GM19395 (cell line): ENCODE measurements at regions not wholly inside any gene's neighbourhood (a gene's known extent, or its start where the extent isn't known, plus 50 kb on each side); places are given as distances from the start of the nearest gene placed in this dataset.

ENCODE experiments used
- ATAC-seq: cut with Tn5 transposase; IDR thresholded peaks from one replicate; pipeline ENCODE4 v1.9.1; 2021; ENCODE audit warnings: mild to moderate bottlenecking, moderate library complexity; ENCODE audit not compliant: unreplicated experiment

DNA sequence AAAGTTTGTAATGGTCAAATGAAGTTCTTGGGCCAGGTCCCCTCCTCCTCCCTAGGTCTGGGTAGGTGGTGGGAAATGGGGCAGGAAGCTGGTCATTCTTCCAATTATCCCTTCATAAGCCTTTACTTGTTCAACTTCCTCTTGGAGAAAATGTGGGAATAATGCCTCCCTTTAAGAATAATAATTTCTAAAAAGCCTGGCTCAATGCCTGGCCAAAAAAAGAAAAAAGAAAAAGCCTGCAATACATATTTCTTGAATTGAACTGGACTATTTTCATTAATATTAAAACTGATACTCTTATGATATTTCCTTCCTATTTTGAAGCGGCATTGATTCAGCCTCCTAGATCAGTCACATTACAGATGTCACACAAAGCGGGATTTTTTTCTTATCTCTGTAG lies 600.9 kb downstream of the CCDC171 start:
- no peak for ATAC-seq

DNA sequence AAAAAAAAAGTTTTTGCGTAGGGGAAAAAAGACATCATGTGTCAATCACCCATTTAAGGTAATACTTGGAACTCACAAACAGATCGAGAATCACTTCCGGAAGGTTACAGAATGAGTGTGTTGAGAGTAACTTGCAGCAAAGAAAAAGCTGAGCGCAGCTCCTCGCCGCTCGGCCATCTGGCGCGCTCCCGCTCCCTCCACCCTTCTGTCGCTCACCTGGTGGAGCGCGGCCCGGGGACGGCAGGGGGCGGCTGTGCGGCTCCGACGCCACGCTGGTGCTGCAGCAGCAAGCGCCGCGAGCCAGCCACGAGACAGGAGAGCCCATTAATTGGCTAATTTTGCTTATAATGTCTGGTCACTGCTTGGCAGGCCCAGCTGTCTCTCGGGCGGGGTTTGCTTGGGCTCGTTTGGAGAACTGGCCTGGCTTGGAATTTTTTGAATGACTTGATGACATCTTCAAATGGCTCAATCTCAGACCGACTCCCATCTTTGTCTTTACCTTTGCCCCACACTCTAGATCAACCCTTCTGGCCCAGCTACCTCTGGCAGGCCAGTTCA lies 601.8 kb downstream of the CCDC171 start:
- peak; percentile 78 for ATAC-seq

- no peak for ATAC-seq
These were observed 603.0 kb downstream of the CCDC171 start for GRCh38 chr9:16155878-16156277.

DNA sequence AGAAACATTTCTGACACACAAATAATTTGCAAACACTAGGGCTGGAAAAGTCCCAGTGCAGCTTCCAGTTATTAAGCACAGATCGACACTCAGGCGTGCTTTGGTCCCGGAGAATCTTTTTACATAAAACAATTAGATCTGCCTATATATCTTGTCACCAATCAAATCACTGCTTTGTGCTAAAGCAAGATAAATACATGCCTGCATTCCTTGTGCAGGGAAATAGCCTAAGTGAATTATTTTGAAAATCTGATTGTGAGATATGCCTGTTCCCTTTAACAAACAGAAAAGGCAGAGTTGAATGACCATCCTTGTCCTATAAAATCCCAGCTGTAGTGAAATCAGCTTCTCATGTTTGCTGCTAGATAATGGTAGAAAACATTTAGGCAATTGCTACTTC lies 604.4 kb downstream of the CCDC171 start:
- no peak for ATAC-seq

GRCh38 chr9:16157651-16158050 lies 604.8 kb downstream of the CCDC171 start:
- ATAC-seq: no peak

- ATAC-seq: no peak
These were observed 605.2 kb downstream of the CCDC171 start for GRCh38 chr9:16158093-16158492.

GRCh38 chr9:16161483-16161882 lies 608.6 kb downstream of the CCDC171 start:
- ATAC-seq: no peak

DNA sequence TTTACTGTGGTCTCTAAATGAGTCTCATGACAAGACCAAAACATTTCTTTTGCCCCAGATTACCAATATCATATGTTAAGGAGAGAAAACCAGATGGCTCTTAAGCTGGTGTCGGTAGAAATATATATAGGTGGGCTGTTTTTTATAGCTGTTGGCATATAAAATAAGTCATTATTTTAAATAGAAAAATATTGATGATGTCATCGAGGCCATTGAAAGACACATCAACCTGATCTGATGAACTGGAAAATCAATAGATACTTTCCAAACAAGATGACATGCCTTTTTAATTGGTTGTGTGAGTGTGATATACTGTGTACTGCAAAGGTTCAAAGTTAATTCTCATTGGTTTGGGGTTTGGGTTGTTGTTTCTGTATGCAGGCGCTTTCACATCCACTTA lies 617.3 kb downstream of the CCDC171 start:
- no peak for ATAC-seq

DNA sequence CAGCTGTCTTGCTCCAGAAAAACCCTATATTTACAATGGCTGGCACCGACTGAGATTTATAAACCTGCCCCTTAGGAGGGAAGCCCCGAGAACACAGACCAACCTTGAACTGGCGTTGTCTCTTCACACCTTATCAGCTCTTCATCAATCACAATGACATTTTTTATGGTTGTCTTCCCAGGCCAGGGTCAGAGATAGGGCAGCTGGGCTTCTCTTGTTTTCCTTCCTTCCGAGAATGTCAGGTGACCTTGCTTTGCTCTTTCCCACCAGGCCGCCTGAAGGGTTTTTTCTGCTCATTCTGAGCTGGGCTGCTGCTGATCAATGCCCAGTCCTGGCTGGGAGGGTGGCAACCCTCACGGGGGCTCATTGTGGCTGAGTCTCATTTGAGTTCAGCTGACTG lies 619.1 kb downstream of the CCDC171 start:
- ATAC-seq: no peak

GRCh38 chr9:16172796-16173195 lies 620.0 kb downstream of the CCDC171 start:
- no peak for ATAC-seq

GRCh38 chr9:16174915-16175314 lies 622.1 kb downstream of the CCDC171 start:
- no peak for ATAC-seq

DNA sequence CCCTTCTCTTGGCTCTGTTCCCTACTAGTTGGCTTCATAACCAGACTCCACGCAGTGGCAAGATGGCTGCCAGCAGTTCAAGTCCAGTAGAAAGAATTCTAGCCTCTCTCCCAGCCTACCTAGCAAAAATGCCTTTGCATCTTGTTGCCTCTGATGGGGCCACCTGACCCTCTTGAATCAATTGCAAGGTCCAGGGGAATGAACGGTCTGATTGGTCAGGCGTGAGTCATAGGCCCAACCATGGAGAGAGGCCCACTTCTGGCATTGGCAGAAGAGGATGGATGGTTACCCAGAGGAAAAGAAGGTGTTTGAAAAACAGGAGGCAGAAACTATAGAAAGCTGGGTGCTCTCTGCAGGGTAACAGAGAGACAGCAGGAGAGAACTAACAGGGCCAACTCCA lies 622.6 kb downstream of the CCDC171 start:
- ATAC-seq: no peak

GRCh38 chr9:16178294-16178693 lies 625.5 kb downstream of the CCDC171 start:
- no peak for ATAC-seq

- ATAC-seq: no peak
These were observed 626.7 kb downstream of the CCDC171 start for GRCh38 chr9:16179566-16179965.

DNA sequence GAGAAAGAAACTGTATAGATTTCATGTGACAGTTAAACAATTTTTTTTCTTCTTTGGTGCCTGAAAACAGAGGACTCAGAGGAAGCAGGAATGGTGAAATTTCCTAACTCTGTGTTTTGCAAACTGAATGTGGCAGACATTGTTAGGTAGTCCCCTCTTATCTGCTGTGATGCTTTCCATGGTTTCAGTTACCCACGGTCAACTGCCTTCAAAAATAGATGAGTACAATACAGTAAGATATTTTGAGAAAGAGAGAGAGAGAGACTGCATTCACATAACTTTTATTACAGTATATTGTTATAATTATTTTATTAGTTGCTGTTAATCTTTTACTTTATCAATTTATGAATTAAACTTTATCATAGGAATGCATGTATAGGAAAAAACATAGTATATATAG lies 627.2 kb downstream of the CCDC171 start:
- ATAC-seq: no peak

DNA sequence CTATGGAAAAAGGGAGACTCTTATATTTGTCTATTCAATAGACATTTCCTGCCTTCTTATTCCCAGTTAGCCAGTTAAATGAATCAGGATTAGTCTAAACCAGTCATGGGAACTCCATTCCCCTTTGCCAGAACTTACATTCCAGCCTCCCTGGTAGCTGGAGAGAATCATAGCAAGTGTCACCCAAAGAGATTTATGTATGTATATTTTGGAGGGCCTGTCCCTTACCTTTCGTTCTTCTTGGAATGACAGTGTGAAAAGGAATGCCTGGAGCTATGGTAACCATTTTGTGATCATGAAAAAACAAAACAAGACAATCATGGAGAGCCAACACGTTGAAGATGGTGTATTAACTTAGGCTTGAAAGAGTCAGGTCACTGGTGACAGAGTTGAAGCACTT lies 627.7 kb downstream of the CCDC171 start:
- no peak for ATAC-seq

- no peak for ATAC-seq
These were observed 628.7 kb downstream of the CCDC171 start for GRCh38 chr9:16181539-16181938.

- no peak for ATAC-seq
These were observed 629.9 kb downstream of the CCDC171 start for GRCh38 chr9:16182784-16183183.

GRCh38 chr9:16184964-16185646 lies 632.3 kb downstream of the CCDC171 start:
- no peak for ATAC-seq

GRCh38 chr9:16191191-16191590 lies 638.3 kb downstream of the CCDC171 start:
- ATAC-seq: no peak

DNA sequence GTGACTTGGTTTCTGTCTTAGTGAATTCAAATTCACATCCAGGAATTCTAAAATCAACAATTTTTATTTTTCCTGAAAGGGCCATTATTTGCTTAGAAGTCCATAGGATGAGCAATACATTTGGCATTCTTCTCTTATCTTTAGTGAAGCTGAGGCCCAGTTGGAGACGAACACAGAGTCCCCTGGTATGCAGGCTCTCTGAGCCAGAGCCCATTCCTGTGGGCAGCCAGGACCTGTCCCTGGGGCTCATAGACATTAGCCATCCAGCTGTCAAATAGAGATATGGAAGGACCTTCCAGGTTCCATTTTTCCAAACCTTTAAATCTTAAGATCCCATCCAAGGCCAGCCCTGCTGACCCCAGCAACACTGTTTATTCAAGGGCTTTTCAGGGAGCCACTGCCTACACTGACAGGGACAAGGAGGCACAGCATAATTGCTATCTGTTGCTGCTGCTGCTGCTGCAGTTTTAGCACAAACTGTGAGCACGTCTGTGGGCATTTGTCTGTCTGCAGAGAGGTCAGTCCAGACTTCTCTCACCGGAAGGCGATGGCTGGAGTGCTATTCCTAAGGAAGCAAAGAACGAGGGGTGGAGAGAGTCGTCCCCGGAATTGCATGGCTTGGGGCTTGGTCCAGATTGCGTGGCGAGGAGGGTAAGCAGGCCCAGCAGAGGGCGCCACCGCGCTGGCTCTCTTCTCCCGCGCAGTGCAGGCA lies 639.0 kb downstream of the CCDC171 start:
- peak; percentile 91 for ATAC-seq

GRCh38 chr9:16192403-16193017 lies 639.7 kb downstream of the CCDC171 start:
- ATAC-seq: no peak
